Adipocyte (in vitro differentiated cells): ENCODE measurements at regions not wholly inside any gene's neighbourhood (a gene's known extent, or its start where the extent isn't known, plus 50 kb on each side); places are given as distances from the start of the nearest gene placed in this dataset.

Experiments
- DNase-seq: peaks from one replicate; pipeline ENCODE4 v3.0.0-alpha.2; 2015; ENCODE audit warnings: low read depth
- H3K27me3 ChIP-seq: replicated peaks from 2 replicates; pipeline ENCODE4 v1.7.0; 2013; ENCODE audit warnings: mild to moderate bottlenecking, low read length, moderate library complexity; ENCODE audit not compliant: control insufficient read depth, insufficient read depth
- H3K36me3 ChIP-seq: 2 replicates; pipeline ENCODE4 v1.7.0; 2013; ENCODE audit warnings: low read length, mild to moderate bottlenecking, moderate library complexity; ENCODE audit not compliant: control insufficient read depth, insufficient read depth, severe bottlenecking
- H3K4me1 ChIP-seq: 2 replicates; pipeline ENCODE4 v1.7.0; 2013; ENCODE audit warnings: mild to moderate bottlenecking, low read length, moderate library complexity; ENCODE audit not compliant: control insufficient read depth, insufficient read depth
- H3K4me3 ChIP-seq: 2 replicates; pipeline ENCODE4 v1.7.0; 2013; ENCODE audit warnings: mild to moderate bottlenecking, low read length, moderate library complexity
- H3K9ac ChIP-seq: 2 replicates; pipeline ENCODE4 v1.7.0; 2013; ENCODE audit warnings: mild to moderate bottlenecking, low read length, moderate library complexity
- H3K9me3 ChIP-seq: 2 replicates; pipeline ENCODE4 v1.7.0; 2013; ENCODE audit warnings: mild to moderate bottlenecking, low read length, moderate library complexity; ENCODE audit not compliant: control insufficient read depth

- H3K27me3 ChIP-seq = peaks cover 5% of the 10 kb centered on the region
- H3K36me3 ChIP-seq = no peaks in the 10 kb centered on the region
- H3K4me1 ChIP-seq = no peaks in the 10 kb centered on the region
- DNase-seq = no peak
- no peak overlapping the region for H3K4me3 ChIP-seq
- no peak overlapping the region for H3K9ac ChIP-seq
- no peaks in the 10 kb centered on the region for H3K9me3 ChIP-seq
These were observed 83.2 kb upstream of the MBL2 start for GRCh38 chr10:52855546-52856325.

GRCh38 chr10:52853704-52854103, 81.1 kb upstream of the MBL2 start:
- Histone ChIP-seq H3K4me1 (no peaks in the 10 kb centered on the region), H3K9me3 (no peaks in the 10 kb centered on the region), H3K27me3 (peaks cover 10% of the 10 kb centered on the region), H3K36me3 (no peaks in the 10 kb centered on the region), H3K9ac (no peak overlapping the region), H3K4me3 (no peak overlapping the region)
- DNase-seq = no peak

GRCh38 chr10:52836816-52837215, 64.2 kb upstream of the MBL2 start:
- H3K4me1 ChIP-seq = no peaks in the 10 kb centered on the region

More at GRCh38 chr10:52836816-52837215, 64.2 kb upstream of the MBL2 start:
- H3K9me3 ChIP-seq = peaks cover 8% of the 10 kb centered on the region
- no peaks in the 10 kb centered on the region for H3K36me3 ChIP-seq
- H3K4me3 ChIP-seq = no peak overlapping the region
- no peak overlapping the region for H3K9ac ChIP-seq
- H3K27me3 ChIP-seq = no peaks in the 10 kb centered on the region
- no peak for DNase-seq
